Bronchial epithelial cell (primary cell): ENCODE measurements at regions not wholly inside any gene's neighbourhood (a gene's known extent, or its start where the extent isn't known, plus 50 kb on each side); places are given as distances from the start of the nearest gene placed in this dataset.

ENCODE experiments used
- DNase-seq: peaks from one replicate; pipeline ENCODE4 v3.0.0-alpha.2; 2010; ENCODE audit warnings: low read depth
- FAIRE-seq: peaks from 2 replicates; lab custom pipeline; 2011; peaks lifted over from hg19 to GRCh38; lab: Jason Lieb, UNC
- H3K27me3 ChIP-seq: 2 replicates; pipeline ENCODE4 v1.5.1; 2011; ENCODE audit warnings: low read length; ENCODE audit not compliant: control insufficient read depth, insufficient read depth
- H3K36me3 ChIP-seq: 2 replicates; pipeline ENCODE4 v1.5.1; 2011; ENCODE audit warnings: low read length; ENCODE audit not compliant: control insufficient read depth, insufficient read depth
- H3K4me3 ChIP-seq: 2 replicates; pipeline ENCODE4 v1.5.1; 2011; ENCODE audit warnings: mild to moderate bottlenecking, low read depth, low read length, control low read depth
- TF ChIP-seq, protein P1 (sequence below): IDR thresholded peaks from 2 replicates; pipeline ENCODE4 v1.5.1; 2011; ENCODE audit warnings: mild to moderate bottlenecking, moderate library complexity, low read length, control low read depth, inconsistent platforms; ENCODE audit not compliant: insufficient read depth, severe bottlenecking

- DNase-seq (no peak), FAIRE-seq (no peak)
- TF ChIP-seq, protein P1, sequence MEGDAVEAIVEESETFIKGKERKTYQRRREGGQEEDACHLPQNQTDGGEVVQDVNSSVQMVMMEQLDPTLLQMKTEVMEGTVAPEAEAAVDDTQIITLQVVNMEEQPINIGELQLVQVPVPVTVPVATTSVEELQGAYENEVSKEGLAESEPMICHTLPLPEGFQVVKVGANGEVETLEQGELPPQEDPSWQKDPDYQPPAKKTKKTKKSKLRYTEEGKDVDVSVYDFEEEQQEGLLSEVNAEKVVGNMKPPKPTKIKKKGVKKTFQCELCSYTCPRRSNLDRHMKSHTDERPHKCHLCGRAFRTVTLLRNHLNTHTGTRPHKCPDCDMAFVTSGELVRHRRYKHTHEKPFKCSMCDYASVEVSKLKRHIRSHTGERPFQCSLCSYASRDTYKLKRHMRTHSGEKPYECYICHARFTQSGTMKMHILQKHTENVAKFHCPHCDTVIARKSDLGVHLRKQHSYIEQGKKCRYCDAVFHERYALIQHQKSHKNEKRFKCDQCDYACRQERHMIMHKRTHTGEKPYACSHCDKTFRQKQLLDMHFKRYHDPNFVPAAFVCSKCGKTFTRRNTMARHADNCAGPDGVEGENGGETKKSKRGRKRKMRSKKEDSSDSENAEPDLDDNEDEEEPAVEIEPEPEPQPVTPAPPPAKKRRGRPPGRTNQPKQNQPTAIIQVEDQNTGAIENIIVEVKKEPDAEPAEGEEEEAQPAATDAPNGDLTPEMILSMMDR, result no peak
- Histone ChIP-seq H3K4me3 (no peak overlapping the region), H3K36me3 (no peaks in the 10 kb centered on the region), H3K27me3 (no peaks in the 10 kb centered on the region)
These were observed 73.5 kb upstream of the CACNA2D1 start for GRCh38 chr7:82517050-82517449.

- FAIRE-seq, result no peak
These were observed 68.0 kb upstream of the CACNA2D1 start for GRCh38 chr7:82511542-82511941.

DNA sequence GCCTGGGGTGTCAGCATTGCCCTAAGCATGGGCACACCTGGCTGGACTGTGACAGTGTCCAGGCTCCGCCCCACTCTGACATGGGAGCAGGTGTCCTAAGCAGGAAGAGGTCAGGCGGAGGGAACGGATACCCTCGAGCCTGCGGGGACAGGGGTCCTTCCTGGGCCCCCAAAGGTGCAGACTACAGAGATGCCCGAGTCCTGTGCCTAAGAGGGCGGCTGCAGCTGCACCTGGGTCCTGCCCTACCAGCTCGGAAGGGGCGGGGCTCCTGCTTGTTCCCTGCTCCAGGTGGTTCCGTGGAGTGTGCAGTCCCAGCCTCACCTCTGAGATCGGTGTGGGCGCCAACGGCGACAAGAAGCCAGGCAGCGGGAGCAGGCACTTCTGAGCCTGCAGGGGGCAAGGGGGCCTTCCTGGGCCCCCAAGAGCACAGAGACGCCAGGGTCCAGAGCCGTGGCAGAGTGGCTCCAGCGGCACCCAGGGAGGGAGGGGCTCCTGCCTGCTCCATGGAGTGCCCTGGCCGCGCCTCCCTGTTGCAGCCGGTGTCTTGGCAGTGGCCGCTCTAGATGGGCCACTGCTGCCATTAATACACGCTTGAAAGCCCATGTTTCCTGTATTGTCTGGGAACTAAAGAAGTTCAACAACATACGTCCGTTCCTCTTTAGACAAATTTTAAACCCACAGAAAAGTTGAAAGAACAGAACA is 64.5 kb upstream of the CACNA2D1 start:
- FAIRE-seq (no peak), DNase-seq (no peak)

More at GRCh38 chr7:82511542-82511941, 68.0 kb upstream of the CACNA2D1 start:
- Histone ChIP-seq H3K27me3 (no peaks in the 10 kb centered on the region), H3K36me3 (no peaks in the 10 kb centered on the region), H3K4me3 (no peak overlapping the region)
- no peak for DNase-seq
- TF ChIP-seq, protein P1, result no peak

DNA sequence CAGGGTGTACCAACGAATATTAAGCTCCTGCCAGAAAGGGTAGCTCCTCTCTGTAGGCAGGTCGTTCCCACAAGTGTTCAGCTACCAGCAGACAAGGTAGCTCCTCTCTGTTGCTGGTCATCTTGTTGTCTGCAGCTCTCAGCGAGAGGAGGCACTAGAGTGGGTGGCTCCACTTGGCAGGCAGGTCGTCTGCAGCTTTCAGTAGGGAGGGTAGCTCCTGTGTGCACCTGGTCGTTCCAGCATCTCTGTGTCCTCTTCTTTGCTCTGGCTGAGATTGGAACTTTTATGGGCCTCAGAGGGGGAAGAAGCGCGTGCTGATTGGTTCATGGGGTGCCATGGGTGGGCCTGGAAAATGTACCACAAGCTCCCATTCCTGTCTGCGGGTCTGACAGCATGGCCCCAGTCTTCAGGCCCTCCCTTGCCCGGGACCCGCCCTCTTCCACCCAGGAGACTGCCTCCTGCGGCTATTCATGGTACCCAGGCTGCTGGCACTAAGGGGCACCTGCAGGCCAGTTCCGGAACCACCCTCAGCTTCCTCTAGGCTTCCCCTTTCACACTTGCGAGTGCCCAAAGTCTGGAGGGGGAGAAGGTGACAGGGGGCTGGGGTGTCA is 63.9 kb upstream of the CACNA2D1 start:
- Histone ChIP-seq H3K36me3 (no peaks in the 10 kb centered on the region), H3K27me3 (no peaks in the 10 kb centered on the region), H3K4me3 (no peak overlapping the region)
- FAIRE-seq (no peak), DNase-seq (no peak)
- TF ChIP-seq, protein P1, result no peak

More for the DNA sequence above, 64.5 kb upstream of the CACNA2D1 start:
- TF ChIP-seq, protein P1, result no peak
- Histone ChIP-seq H3K4me3 (peak overlapping the region; percentile 17), H3K27me3 (no peaks in the 10 kb centered on the region), H3K36me3 (no peaks in the 10 kb centered on the region)

- TF ChIP-seq, protein P1, result no peak
- no peak for FAIRE-seq
- no peak for DNase-seq
- Histone ChIP-seq H3K4me3 (no peak overlapping the region), H3K36me3 (no peaks in the 10 kb centered on the region), H3K27me3 (no peaks in the 10 kb centered on the region)
These were observed 63.1 kb upstream of the CACNA2D1 start for GRCh38 chr7:82506702-82507101.
